HepG2 (cell line): ENCODE measurements at regions not wholly inside any gene's neighbourhood (a gene's known extent, or its start where the extent isn't known, plus 50 kb on each side); places are given as distances from the start of the nearest gene placed in this dataset.

Experiments
- ATAC-seq: fragments of 200-7000 bp; cut with Tn5 transposase; 3 replicates; pipeline ENCODE4 v1.9.1; 2020; ENCODE audit warnings: mild to moderate bottlenecking, moderate library complexity
- BruUV-seq: library from RNA; stranded (reverse); fragments of 400-500 nt; replicated peaks from 2 replicates; lab custom pipeline; 2021; lab: Mats Ljungman, UMichigan
- CTCF ChIA-PET: fragments of 300-600 bp; formaldehyde crosslinking; extraction: SDS; loops from one replicate; lab custom pipeline; 2021; ENCODE audit warnings: low total read pairs, inconsistent platforms, low intra/inter-chr PET ratio; lab: Yijun Ruan, JAX
- POLR2A ChIA-PET: fragments of 350-600 bp; sonication (Branson Sonifier 250); formaldehyde crosslinking; loops from one replicate; lab custom pipeline; 2020; ENCODE audit warnings: antibody characterized with exemption, inconsistent platforms; lab: Yijun Ruan, JAX
- DNase-seq: peaks from one replicate; pipeline ENCODE4 v3.0.0-alpha.2; 2015; ENCODE audit warnings: low spot score
- FAIRE-seq: peaks from 3 replicates; lab custom pipeline; 2011; peaks lifted over from hg19 to GRCh38; lab: Jason Lieb, UNC
- H2AFZ ChIP-seq: one replicate; pipeline ENCODE4 v1.6.1; 2011; ENCODE audit warnings: low read length, inconsistent platforms
- H3K27ac ChIP-seq: fragments of 300-600 bp; 3 replicates; pipeline ENCODE4 v1.8.0; 2011; ENCODE audit warnings: mixed run types, mild to moderate bottlenecking, mixed read lengths, low read length, inconsistent platforms; ENCODE audit not compliant: insufficient read depth; ENCODE audit errors: extremely low read length
- H3K27me3 ChIP-seq, 2 experiments: fragments of 200-600 bp in 1 of 2; 2 replicates in 1 of 2; 3 replicates in 1 of 2; pipeline versions ENCODE4 v1.6.0 to v1.8.0; 2011; ENCODE audit warnings: low read length in 2 of 2, mild to moderate bottlenecking in 2 of 2, moderate library complexity in 2 of 2, inconsistent platforms in 1 of 2; ENCODE audit not compliant: insufficient read depth in 2 of 2, control insufficient read depth in 1 of 2
- H3K36me3 ChIP-seq, 2 experiments: fragments of 200-600 bp in 1 of 2; replicated peaks in 1 of 2; 2 replicates in 1 of 2; 3 replicates in 1 of 2; pipeline versions ENCODE4 v1.5.1 to v1.8.0; 2011; ENCODE audit warnings: low read length in 2 of 2, inconsistent platforms in 1 of 2; ENCODE audit not compliant: insufficient read depth in 2 of 2, control insufficient read depth in 1 of 2
- H3K4me1 ChIP-seq: 2 replicates; pipeline ENCODE4 v1.5.1; 2012; ENCODE audit warnings: low read length, inconsistent platforms; ENCODE audit not compliant: insufficient read depth
- H3K4me2 ChIP-seq: 2 replicates; pipeline ENCODE4 v1.6.0; 2011; ENCODE audit warnings: low read depth, low read length, inconsistent platforms
- H3K4me3 ChIP-seq, 3 experiments: fragments of 200-600 bp in 1 of 3; sonication (generic), shearing (Covaris generic) in 1 of 3; replicated peaks in 1 of 3; 2 replicates each; pipeline ENCODE4 v1.5.1; 2011 to 2016; ENCODE audit warnings: low read length in 3 of 3, inconsistent platforms in 2 of 3, low read depth in 2 of 3, mild to moderate bottlenecking in 2 of 3, control low read depth in 1 of 3, mixed read lengths in 1 of 3; ENCODE audit not compliant: insufficient read depth in 1 of 3
- H3K79me2 ChIP-seq: one replicate; pipeline ENCODE4 v1.6.1; 2011; ENCODE audit warnings: low read length, inconsistent platforms; ENCODE audit not compliant: insufficient read depth
- H3K9ac ChIP-seq: 2 replicates; pipeline ENCODE4 v1.6.0; 2011; ENCODE audit warnings: mild to moderate bottlenecking, low read depth, low read length, inconsistent platforms; ENCODE audit not compliant: insufficient read depth
- H3K9me3 ChIP-seq: 2 replicates; pipeline ENCODE4 v1.5.1; 2012; ENCODE audit warnings: mild to moderate bottlenecking, low read length
- H4K20me1 ChIP-seq: 2 replicates; pipeline ENCODE4 v1.6.0; 2011; ENCODE audit warnings: inconsistent platforms, mild to moderate bottlenecking, low read length, moderate library complexity; ENCODE audit not compliant: insufficient read depth
- CEBPB ChIP-seq: IDR thresholded peaks from 2 replicates; pipeline ENCODE4 v1.6.1; 2011; ENCODE audit warnings: low read depth, low read length, improper control_type of control experiment, borderline replicate concordance
- MTF1 ChIP-seq: sonication (generic); formaldehyde crosslinking; IDR thresholded peaks from 2 replicates; pipeline ENCODE4 v1.5.0; 2020; ENCODE audit warnings: missing genetic modification reagents
- WGBS: methylation state at CpG from one replicate; pipeline ENCODE4 v1.1.6; 2017; ENCODE audit warnings: low lambda C conversion rate; 5-methylcytosine and 5-hydroxymethylcytosine counted together
- in situ Hi-C: cut with HindIII; loops from 2 replicates; pipeline ENCODE4 v1.10.0; 2017; ENCODE audit warnings: low pct_unique_long_range_greater_than_20kb; ENCODE audit not compliant: extremely low pct_ligation_motif_present
- intact Hi-C: fragments of 100-400 bp; cut with micrococcal nuclease; formaldehyde crosslinking; loops from one replicate; pipeline ENCODE4 v1.10.0; 2022; ENCODE audit not compliant: unreplicated experiment
- TF ChIP-seq, protein P1 (sequence below): sonication (generic); formaldehyde crosslinking; IDR thresholded peaks from 2 replicates; pipeline ENCODE4 v1.4.0; 2020; ENCODE audit warnings: missing genetic modification reagents, low read depth, mild to moderate bottlenecking, borderline replicate concordance

DNA sequence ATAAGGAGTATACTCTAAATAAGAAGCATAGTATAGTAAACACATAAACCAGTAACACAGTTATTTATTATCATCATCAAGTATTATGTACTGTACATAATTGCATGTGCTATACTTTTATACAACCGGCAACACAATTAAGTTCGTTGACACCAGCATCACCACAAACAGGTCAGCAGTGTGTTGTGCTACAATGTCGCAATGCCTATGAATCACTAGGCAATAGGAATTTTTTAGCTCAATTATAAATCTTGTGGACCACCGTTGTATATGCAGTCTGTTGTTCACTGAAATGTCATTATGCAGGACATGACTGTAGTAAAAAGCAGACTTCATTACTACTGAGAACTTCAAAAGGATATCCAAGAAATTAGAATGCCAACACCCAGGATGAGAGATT is 177.0 kb downstream of the PDCD6IP start:
- POLR2A ChIA-PET = no interaction called here
- intact Hi-C loops = no loop called here
- DNase-seq (no peak), ATAC-seq (no peak), FAIRE-seq (no peak)
- CTCF ChIA-PET = no interaction called here
- Histone ChIP-seq H3K79me2 (no peaks in the 10 kb centered on the region), H3K27ac (no peak overlapping the region), H3K4me1 (no peaks in the 10 kb centered on the region), H3K4me2 (no peak overlapping the region), H2AFZ (no peak overlapping the region), H3K9ac (no peak overlapping the region), H3K36me3 (no peaks in the 10 kb centered on the region), H3K4me3 (no peak overlapping the region), H3K27me3 (no peaks in the 10 kb centered on the region; a peak in 1 of 5 replicates), H3K9me3 (peaks cover 4% of the 10 kb centered on the region; the same call in 1 of the 2 replicates), H4K20me1 (no peaks in the 10 kb centered on the region)
- 37% methylated on average over 4 of the region's 4 CpGs for WGBS
- BruUV-seq = no TSS peak
- TF ChIP-seq, protein P1, sequence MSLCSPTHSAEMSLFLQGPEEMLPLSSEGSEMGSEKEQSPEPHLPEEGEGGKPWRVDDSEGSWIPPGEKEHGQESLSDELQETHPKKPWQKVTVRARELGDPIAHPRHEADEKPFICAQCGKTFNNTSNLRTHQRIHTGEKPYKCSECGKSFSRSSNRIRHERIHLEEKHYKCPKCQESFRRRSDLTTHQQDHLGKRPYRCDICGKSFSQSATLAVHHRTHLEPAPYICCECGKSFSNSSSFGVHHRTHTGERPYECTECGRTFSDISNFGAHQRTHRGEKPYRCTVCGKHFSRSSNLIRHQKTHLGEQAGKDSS = no peak
- 0 out of 2 replicates have a peak, but pooled peaks have one; percentile 26 for TF ChIP-seq CEBPB
- in situ Hi-C loops = loop anchor here (25.0 kb wide), 1 partner anchor 712 kb away; no protein-coding TSS in a partner anchor

DNA sequence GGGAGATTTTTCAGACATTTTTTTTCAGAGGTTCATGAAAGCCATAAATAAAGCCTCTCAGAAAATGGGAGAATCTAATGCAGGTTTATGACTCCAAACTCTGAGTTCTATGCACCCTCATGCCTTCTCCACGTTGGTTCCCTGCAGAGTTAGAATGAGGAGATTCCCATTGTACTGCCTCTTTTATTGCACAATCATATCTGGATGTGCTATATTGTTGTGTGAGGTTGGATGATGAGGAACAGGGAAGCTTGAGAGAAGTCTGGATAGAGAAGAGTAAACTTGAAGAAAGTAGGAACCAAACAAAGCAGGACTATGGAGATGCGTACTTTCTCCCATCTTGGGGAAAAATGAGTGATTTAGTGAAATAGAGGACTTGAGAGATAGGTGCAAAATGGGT is 178.8 kb downstream of the PDCD6IP start:
- no peaks in the 10 kb centered on the region for H3K4me1 ChIP-seq
- H3K4me3 ChIP-seq = no peak overlapping the region
- H3K27ac ChIP-seq = no peak overlapping the region
- H3K27me3 ChIP-seq = no peaks in the 10 kb centered on the region
- no peak overlapping the region for H3K9ac ChIP-seq
- H3K9me3 ChIP-seq = no peaks in the 10 kb centered on the region
- FAIRE-seq (no peak), ATAC-seq (no peak), DNase-seq (no peak)
- H3K36me3 ChIP-seq = no peaks in the 10 kb centered on the region
- H2AFZ ChIP-seq = no peak overlapping the region
- in situ Hi-C loops = loop anchor here (25.0 kb wide), 1 partner anchor 710 kb away; no protein-coding TSS in a partner anchor
- POLR2A ChIA-PET = no interaction called here
- TF ChIP-seq CEBPB (peak; percentile 40; the same call in 1 of the 2 replicates), MTF1 (CRISPR knock-in tag) (no peak)
- intact Hi-C loops = no loop called here
- no peaks in the 10 kb centered on the region for H4K20me1 ChIP-seq
- CTCF ChIA-PET = no interaction called here
- BruUV-seq = no TSS peak
- H3K4me2 ChIP-seq = no peak overlapping the region
- 2% methylated on average over 2 of the region's 2 CpGs for WGBS
- no peaks in the 10 kb centered on the region for H3K79me2 ChIP-seq
